ENCODE measurements at regions not wholly inside any gene's neighbourhood (a gene's known extent, or its start where the extent isn't known, plus 50 kb on each side); places are given as distances from the start of the nearest gene placed in this dataset.

GRCh38 chr3:184659797-184660301, 52.0 kb downstream of the MAGEF1 start:
- DNase-seq: no peak

GRCh38 chr3:184658223-184658928, 53.5 kb downstream of the MAGEF1 start:
- DNase-seq: no peak

GRCh38 chr3:184656829-184657681, 54.8 kb downstream of the MAGEF1 start:
- no peak for DNase-seq

- DNase-seq: no peak
These were observed 55.4 kb downstream of the MAGEF1 start for GRCh38 chr3:184656458-184656828.

- DNase-seq: no peak
These were observed 56.3 kb downstream of the MAGEF1 start for GRCh38 chr3:184655597-184655996.

GRCh38 chr3:184654375-184654774, 57.5 kb downstream of the MAGEF1 start:
- DNase-seq: no peak

- DNase-seq: no peak
These were observed 59.4 kb downstream of the MAGEF1 start for GRCh38 chr3:184652465-184652864.

- no peak for DNase-seq
These were observed 60.0 kb downstream of the MAGEF1 start for GRCh38 chr3:184651904-184652303.

GRCh38 chr3:184648636-184649035, 63.2 kb downstream of the MAGEF1 start:
- DNase-seq: no peak

- no peak for DNase-seq
These were observed 64.4 kb downstream of the MAGEF1 start for GRCh38 chr3:184647405-184647936.

- no peak for DNase-seq
These were observed 66.5 kb downstream of the MAGEF1 start for GRCh38 chr3:184645336-184645735.

GRCh38 chr3:184643442-184643841, 68.4 kb downstream of the MAGEF1 start:
- no peak for DNase-seq

- no peak for DNase-seq
These were observed 69.1 kb downstream of the MAGEF1 start for GRCh38 chr3:184642631-184643285.

- DNase-seq: no peak
These were observed 70.4 kb downstream of the MAGEF1 start for GRCh38 chr3:184641430-184641829.

- DNase-seq: no peak
These were observed 72.5 kb downstream of the MAGEF1 start for GRCh38 chr3:184639351-184639750.

- no peak for DNase-seq
These were observed 74.2 kb downstream of the MAGEF1 start for GRCh38 chr3:184637705-184638104.

GRCh38 chr3:184636741-184637316, 75.0 kb downstream of the MAGEF1 start:
- peak; percentile 50 for DNase-seq

- no peak for DNase-seq
These were observed 74.2 kb downstream of the EPHB3 start for GRCh38 chr3:184635774-184636173.

- DNase-seq: no peak
These were observed 73.5 kb downstream of the EPHB3 start for GRCh38 chr3:184635126-184635525.

GRCh38 chr3:184633237-184633579, 71.6 kb downstream of the EPHB3 start:
- no peak for DNase-seq

- DNase-seq: no peak
These were observed 71.1 kb downstream of the EPHB3 start for GRCh38 chr3:184632551-184633236.

All from amniotic stem cell (primary cell).